ENCODE measurements at regions not wholly inside any gene's neighbourhood (a gene's known extent, or its start where the extent isn't known, plus 50 kb on each side); places are given as distances from the start of the nearest gene placed in this dataset.
"Not testable (repeated sequence)": the region's sequence is repeated elsewhere in the genome, so short reads cannot be mapped to it uniquely, and the experiment has no call there.

GRCh38 chr15:69675731-69676130, 223.1 kb downstream of the RPLP1 start:
- DNase-seq (ENCODE audit: low spot score) = no peak

GRCh38 chr15:69677403-69677802, 224.8 kb downstream of the RPLP1 start:
- no peak for DNase-seq (ENCODE audit: low spot score)

- no peak for DNase-seq (ENCODE audit: low spot score)
These were observed 227.1 kb downstream of the RPLP1 start for GRCh38 chr15:69679623-69680228.

- not testable (repeated sequence) for DNase-seq (ENCODE audit: low spot score)
These were observed 232.2 kb downstream of the RPLP1 start for GRCh38 chr15:69684823-69685222.

GRCh38 chr15:69685512-69686452, 233.2 kb downstream of the RPLP1 start:
- no peak for DNase-seq (ENCODE audit: low spot score)

- no peak for DNase-seq (ENCODE audit: low spot score)
These were observed 234.0 kb downstream of the RPLP1 start for GRCh38 chr15:69686626-69687025.

GRCh38 chr15:69689133-69689532, 236.5 kb downstream of the RPLP1 start:
- DNase-seq (ENCODE audit: low spot score) = no peak

- no peak for DNase-seq (ENCODE audit: low spot score)
These were observed 238.8 kb downstream of the RPLP1 start for GRCh38 chr15:69691307-69692015.

- DNase-seq (ENCODE audit: low spot score) = no peak
These were observed 239.7 kb downstream of the RPLP1 start for GRCh38 chr15:69692342-69692741.

- no peak for DNase-seq (ENCODE audit: low spot score)
These were observed 240.4 kb downstream of the RPLP1 start for GRCh38 chr15:69693059-69693458.

GRCh38 chr15:69696946-69697345, 244.3 kb downstream of the RPLP1 start:
- no peak for DNase-seq (ENCODE audit: low spot score)

- no peak for DNase-seq (ENCODE audit: low spot score)
These were observed 245.3 kb downstream of the RPLP1 start for GRCh38 chr15:69697916-69698315.

GRCh38 chr15:69699096-69699495, 246.5 kb downstream of the RPLP1 start:
- no peak for DNase-seq (ENCODE audit: low spot score)

GRCh38 chr15:69700380-69700779, 247.8 kb downstream of the RPLP1 start:
- no peak for DNase-seq (ENCODE audit: low spot score)

GRCh38 chr15:69701198-69701597, 248.6 kb downstream of the RPLP1 start:
- no peak for DNase-seq (ENCODE audit: low spot score)

GRCh38 chr15:69703532-69704187, 251.0 kb downstream of the RPLP1 start:
- no peak for DNase-seq (ENCODE audit: low spot score)

GRCh38 chr15:69704229-69704628, 251.6 kb downstream of the RPLP1 start:
- DNase-seq (ENCODE audit: low spot score) = no peak

GRCh38 chr15:69704700-69705099, 252.1 kb downstream of the RPLP1 start:
- DNase-seq (ENCODE audit: low spot score) = no peak

- DNase-seq (ENCODE audit: low spot score) = no peak
These were observed 253.9 kb downstream of the RPLP1 start for GRCh38 chr15:69706353-69707097.

GRCh38 chr15:69707241-69707640, 254.6 kb downstream of the RPLP1 start:
- DNase-seq (ENCODE audit: low spot score) = not testable (repeated sequence)

- DNase-seq (ENCODE audit: low spot score) = not testable (repeated sequence)
These were observed 256.0 kb downstream of the RPLP1 start for GRCh38 chr15:69708436-69709122.

Data from COLO829 (cell line).